IMR-90 (cell line): ENCODE measurements at regions not wholly inside any gene's neighbourhood (a gene's known extent, or its start where the extent isn't known, plus 50 kb on each side); places are given as distances from the start of the nearest gene placed in this dataset.

ENCODE experiments used
- ATAC-seq: fragments of 200-7000 bp; cut with Tn5 transposase; 2 replicates; pipeline ENCODE4 v1.9.1; 2020; ENCODE audit warnings: low read depth, mild to moderate bottlenecking, moderate library complexity
- BruUV-seq: library from RNA; stranded (reverse); fragments of 400-500 nt; replicated peaks from 2 replicates; lab custom pipeline; 2021; lab: Mats Ljungman, UMichigan
- CTCF ChIA-PET: fragments of 300-600 bp; formaldehyde crosslinking; extraction: SDS; loops from one replicate; lab custom pipeline; 2021; ENCODE audit warnings: antibody characterized with exemption; lab: Yijun Ruan, JAX
- POLR2A ChIA-PET: fragments of 300-600 bp; sonication (Branson Sonifier 250); formaldehyde crosslinking; loops from one replicate; lab custom pipeline; 2022; ENCODE audit warnings: antibody characterized with exemption; ENCODE audit not compliant: unreplicated experiment; lab: Charles Lee
- DNase-seq: peaks from one replicate; pipeline ENCODE4 v3.0.0; 2013
- H2AFZ ChIP-seq: replicated peaks from 2 replicates; pipeline ENCODE3; 2013; ENCODE audit warnings: low read length, mild to moderate bottlenecking; ENCODE audit not compliant: poor library complexity
- H2AK5ac ChIP-seq: 2 replicates; pipeline ENCODE4 v1.6.1; 2013; ENCODE audit warnings: low read depth, low read length, inconsistent platforms
- H2AK9ac ChIP-seq: replicated peaks from 2 replicates; pipeline ENCODE3; 2013; ENCODE audit warnings: mild to moderate bottlenecking, low read depth, low read length, moderate library complexity; ENCODE audit not compliant: poor library complexity
- H2BK120ac ChIP-seq: 2 replicates; pipeline ENCODE4 v1.6.1; 2013; ENCODE audit warnings: low read depth, low read length, inconsistent platforms
- H2BK15ac ChIP-seq: 3 replicates; pipeline ENCODE4 v1.6.1; 2013; ENCODE audit warnings: low read depth, low read length, inconsistent platforms
- H2BK20ac ChIP-seq: 2 replicates; pipeline ENCODE4 v1.6.1; 2013; ENCODE audit warnings: low read depth, mild to moderate bottlenecking, inconsistent platforms, low read length, moderate library complexity
- H2BK5ac ChIP-seq: 2 replicates; pipeline ENCODE4 v1.6.1; 2013; ENCODE audit warnings: mild to moderate bottlenecking, low read depth, low read length, inconsistent platforms; ENCODE audit not compliant: poor library complexity, severe bottlenecking
- H3K14ac ChIP-seq: replicated peaks from 2 replicates; pipeline ENCODE4 v1.6.1; 2013; ENCODE audit warnings: low read depth, low read length, inconsistent platforms
- H3K18ac ChIP-seq: 2 replicates; pipeline ENCODE4 v1.6.1; 2013; ENCODE audit warnings: low read depth, low read length, control low read depth
- H3K23ac ChIP-seq: 2 replicates; pipeline ENCODE4 v1.6.1; 2013; ENCODE audit warnings: low read depth, low read length, inconsistent platforms
- H3K27ac ChIP-seq: 2 replicates; pipeline ENCODE4 v1.5.1; 2013; ENCODE audit warnings: mild to moderate bottlenecking, control low read depth, low read length; ENCODE audit not compliant: insufficient read depth
- H3K27me3 ChIP-seq: 2 replicates; pipeline ENCODE4 v1.6.1; 2013; ENCODE audit warnings: low read length; ENCODE audit not compliant: control insufficient read depth, insufficient read depth
- H3K36me3 ChIP-seq: 2 replicates; pipeline ENCODE4 v1.6.1; 2013; ENCODE audit warnings: low read length, mixed read lengths; ENCODE audit not compliant: control insufficient read depth, insufficient read depth
- H3K4ac ChIP-seq: 2 replicates; pipeline ENCODE4 v1.6.1; 2013; ENCODE audit warnings: low read depth, low read length, inconsistent platforms
- H3K4me1 ChIP-seq: 2 replicates; pipeline ENCODE4 v1.6.1; 2013; ENCODE audit warnings: low read length, mixed read lengths; ENCODE audit not compliant: control insufficient read depth, insufficient read depth
- H3K4me2 ChIP-seq: 2 replicates; pipeline ENCODE4 v1.6.1; 2013; ENCODE audit warnings: low read depth, mild to moderate bottlenecking, control low read depth, low read length, moderate library complexity
- H3K4me3 ChIP-seq: 2 replicates; pipeline ENCODE4 v1.5.1; 2013; ENCODE audit warnings: low read depth, mild to moderate bottlenecking, control low read depth, low read length, moderate library complexity; ENCODE audit not compliant: insufficient read depth
- H3K56ac ChIP-seq: 2 replicates; pipeline ENCODE4 v1.6.1; 2013; ENCODE audit warnings: low read length, inconsistent platforms; ENCODE audit not compliant: insufficient read depth; ENCODE audit errors: extremely low read depth
- H3K79me1 ChIP-seq, 2 experiments: 2 replicates each; pipeline ENCODE4 v1.6.1; 2013; ENCODE audit warnings: low read length in 2 of 2, inconsistent platforms in 1 of 2, low read depth in 1 of 2
- H3K9ac ChIP-seq: 2 replicates; pipeline ENCODE4 v1.6.1; 2013; ENCODE audit warnings: low read depth, low read length, control low read depth
- H3K9me1 ChIP-seq: 2 replicates; pipeline ENCODE4 v1.6.1; 2013; ENCODE audit warnings: low read length, inconsistent platforms; ENCODE audit not compliant: insufficient read depth
- H3K9me3 ChIP-seq: 2 replicates; pipeline ENCODE4 v1.6.1; 2013; ENCODE audit warnings: low read length; ENCODE audit not compliant: control insufficient read depth, insufficient read depth
- H4K20me1 ChIP-seq: 2 replicates; pipeline ENCODE4 v1.6.1; 2013; ENCODE audit warnings: low read length, inconsistent platforms; ENCODE audit not compliant: insufficient read depth
- H4K5ac ChIP-seq: 2 replicates; pipeline ENCODE4 v1.6.1; 2013; ENCODE audit warnings: mild to moderate bottlenecking, low read depth, low read length, control low read depth
- H4K8ac ChIP-seq, 2 experiments: 2 replicates each; pipeline ENCODE4 v1.6.1; 2013; ENCODE audit warnings: low read depth in 2 of 2, low read length in 2 of 2, control low read depth in 1 of 2, inconsistent platforms in 1 of 2
- H4K91ac ChIP-seq: 2 replicates; pipeline ENCODE4 v1.6.1; 2013; ENCODE audit warnings: low read depth, low read length, inconsistent platforms; ENCODE audit not compliant: insufficient read depth
- NFE2L2 ChIP-seq: fragments of 150-350 bp; IDR thresholded peaks from 2 replicates; pipeline ENCODE4 v1.6.1; 2016; ENCODE audit warnings: low read depth, mild to moderate bottlenecking, low read length
- RAD21 ChIP-seq: IDR thresholded peaks from 2 replicates; pipeline ENCODE4 v1.6.1; 2012; ENCODE audit warnings: low read length, improper control_type of control experiment
- SMC3 ChIP-seq: fragments of 150-350 bp; IDR thresholded peaks from 2 replicates; pipeline ENCODE4 v1.6.1; 2016; ENCODE audit warnings: low read depth, mild to moderate bottlenecking, antibody characterized with exemption, low read length, moderate library complexity
- WGBS, 2 experiments: methylation state at CpG; one replicate each; pipeline versions ENCODE4 v1.1.5 to v1.1.7; 2013; ENCODE audit warnings: missing lambda C conversion rate in 2 of 2; ENCODE audit not compliant: insufficient read length in 1 of 2; ENCODE audit errors: extremely low coverage in 2 of 2; 5-methylcytosine and 5-hydroxymethylcytosine counted together
- dilution Hi-C: fragments of 300-500 bp; cut with HindIII; formaldehyde crosslinking; loops from one replicate; pipeline ENCODE4 v1.14.3; 2018; ENCODE audit warnings: low sequenced_read_pairs; ENCODE audit not compliant: unreplicated experiment
- in situ Hi-C: fragments of 300-500 bp; cut with MboI; formaldehyde crosslinking; loops from 3 replicates; pipeline ENCODE4 v1.14.3; 2019; ENCODE audit warnings: low sequenced_read_pairs, inconsistent platforms, mixed read lengths
- intact Hi-C: fragments of 100-400 bp; cut with micrococcal nuclease; formaldehyde crosslinking; loops from 2 replicates; pipeline ENCODE4 v1.10.0; 2022

DNA sequence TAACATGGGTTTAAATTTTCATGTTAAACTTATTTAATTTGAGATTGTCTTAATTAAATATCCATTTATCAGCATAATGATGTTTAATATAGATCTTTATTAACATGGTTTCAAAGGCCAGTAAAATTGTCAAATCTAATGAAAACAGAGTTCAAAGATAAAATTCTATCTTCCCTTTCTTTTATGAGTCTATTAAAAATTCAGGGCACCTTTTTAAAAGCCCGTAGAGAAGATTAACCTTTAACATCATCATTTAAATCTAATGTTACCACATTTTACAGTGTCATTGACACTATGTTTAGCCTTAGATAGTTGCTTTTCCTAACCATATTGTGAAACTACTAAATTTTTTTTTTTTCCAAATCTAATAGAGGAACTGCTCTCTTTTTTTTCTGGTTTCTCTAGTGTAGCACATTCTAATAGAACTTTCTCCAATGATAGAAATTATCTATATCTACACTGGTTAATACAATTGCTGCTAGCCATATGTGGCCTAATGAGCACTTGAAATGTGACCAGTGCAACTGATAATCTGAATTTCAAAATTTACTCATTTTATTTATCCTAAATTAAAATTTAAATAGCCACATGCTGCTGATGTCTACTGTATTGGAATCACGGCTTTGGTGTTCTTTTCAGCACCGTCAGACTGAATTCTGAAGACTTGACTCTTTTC lies 410.9 kb downstream of the UTRN start:
- BruUV-seq: no TSS peak
- dilution Hi-C loops: no loop called here
- no CpG with 5 or more reads among the region's 3 CpGs for WGBS, 2 experiments

More for the DNA sequence above, 410.9 kb downstream of the UTRN start:
- no peak overlapping the region for H2AFZ ChIP-seq
- H3K9me3 ChIP-seq: no peaks in the 10 kb centered on the region
- no peak for ATAC-seq
- H3K14ac ChIP-seq: no peak overlapping the region
- H3K79me1 ChIP-seq: no peaks in the 10 kb centered on the region; a peak in 1 of 4 replicates
- no peaks in the 10 kb centered on the region for H3K9me1 ChIP-seq
- no peaks in the 10 kb centered on the region; the same call in 1 of the 2 replicates for H3K36me3 ChIP-seq
- no peak overlapping the region for H3K56ac ChIP-seq
- DNase-seq: no peak
- TF ChIP-seq SMC3 (no peak), NFE2L2 (no peak), RAD21 (no peak)
- no peak overlapping the region for H2BK5ac ChIP-seq
- no peak overlapping the region for H4K8ac ChIP-seq
- intact Hi-C loops (no loop called here), in situ Hi-C loops (no loop called here)
- H2BK15ac ChIP-seq: no peak overlapping the region
- H3K4me3 ChIP-seq: no peak overlapping the region
- no peak overlapping the region for H3K27ac ChIP-seq
- H4K5ac ChIP-seq: no peak overlapping the region
- no peak overlapping the region for H3K4ac ChIP-seq
- no peak overlapping the region for H3K23ac ChIP-seq
- no peak overlapping the region for H3K9ac ChIP-seq
- no peaks in the 10 kb centered on the region for H3K4me1 ChIP-seq
- no peak overlapping the region for H2BK20ac ChIP-seq
- no peak overlapping the region for H2BK120ac ChIP-seq
- no peak overlapping the region for H3K4me2 ChIP-seq
- ChIA-PET CTCF (no interaction called here), POLR2A (no interaction called here)
- H3K27me3 ChIP-seq: no peaks in the 10 kb centered on the region
- H2AK9ac ChIP-seq: no peak overlapping the region
- H4K91ac ChIP-seq: no peak overlapping the region
- no peaks in the 10 kb centered on the region for H4K20me1 ChIP-seq
- no peak overlapping the region for H3K18ac ChIP-seq
- H2AK5ac ChIP-seq: no peak overlapping the region
